ENCODE measurements at regions not wholly inside any gene's neighbourhood (a gene's known extent, or its start where the extent isn't known, plus 50 kb on each side); places are given as distances from the start of the nearest gene placed in this dataset.

GRCh38 chr5:124230456-124230855 lies 516.0 kb downstream of the ZNF608 start:
- no peak for TF ChIP-seq POLR2AphosphoS5 (IDR thresholded peaks at IDR 0.05; ENCODE audit: low read depth, low read length)
- TF ChIP-seq POLR2A (IDR thresholded peaks at IDR 0.05; ENCODE audit: borderline replicate concordance, extremely low read depth, insufficient read depth, insufficient read length): no peak
- no peak for TF ChIP-seq MAX (IDR thresholded peaks at IDR 0.05)
- no peak for TF ChIP-seq CTCF (IDR thresholded peaks at IDR 0.05 in 2 of 3, conservative IDR thresholded peaks at IDR 0.05 in 1 of 3; ENCODE audit: borderline replicate concordance in 1 of 3, insufficient read depth in 1 of 3, low read depth in 2 of 3, low read length in 2 of 3)
- no peak for TF ChIP-seq ZNF274 (IDR thresholded peaks at IDR 0.05; ENCODE audit: low read depth, low read length)
- no peak for TF ChIP-seq CEBPB (IDR thresholded peaks at IDR 0.05; ENCODE audit: low read depth)
- TF ChIP-seq EZH2 (IDR thresholded peaks at IDR 0.05): no peak
- no peak for TF ChIP-seq REST (IDR thresholded peaks at IDR 0.05; ENCODE audit: low read depth)

Data from HCT116 (cell line).